ENCODE measurements at regions not wholly inside any gene's neighbourhood (a gene's known extent, or its start where the extent isn't known, plus 50 kb on each side); places are given as distances from the start of the nearest gene placed in this dataset.

DNA sequence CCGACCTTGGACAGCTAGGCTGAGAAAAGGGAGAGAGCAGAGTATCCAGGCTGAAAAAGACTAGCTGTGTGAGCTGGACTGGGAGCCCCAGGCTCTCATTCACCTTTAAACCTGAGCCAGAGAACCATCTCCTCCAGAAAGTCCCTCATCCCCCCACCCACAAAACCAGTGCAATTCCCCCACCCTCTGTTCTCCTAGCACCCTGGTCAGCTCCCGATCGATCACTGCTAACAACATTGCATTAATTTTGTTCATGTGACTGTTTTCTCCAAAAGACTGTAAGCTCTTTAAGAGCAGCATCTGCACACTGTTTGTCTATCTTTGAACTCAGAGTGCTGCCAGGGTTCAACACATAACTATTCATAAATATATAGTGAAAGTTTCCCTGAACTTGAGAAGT lies 67.1 kb upstream of the NFASC start:
- TF ChIP-seq, protein P1, sequence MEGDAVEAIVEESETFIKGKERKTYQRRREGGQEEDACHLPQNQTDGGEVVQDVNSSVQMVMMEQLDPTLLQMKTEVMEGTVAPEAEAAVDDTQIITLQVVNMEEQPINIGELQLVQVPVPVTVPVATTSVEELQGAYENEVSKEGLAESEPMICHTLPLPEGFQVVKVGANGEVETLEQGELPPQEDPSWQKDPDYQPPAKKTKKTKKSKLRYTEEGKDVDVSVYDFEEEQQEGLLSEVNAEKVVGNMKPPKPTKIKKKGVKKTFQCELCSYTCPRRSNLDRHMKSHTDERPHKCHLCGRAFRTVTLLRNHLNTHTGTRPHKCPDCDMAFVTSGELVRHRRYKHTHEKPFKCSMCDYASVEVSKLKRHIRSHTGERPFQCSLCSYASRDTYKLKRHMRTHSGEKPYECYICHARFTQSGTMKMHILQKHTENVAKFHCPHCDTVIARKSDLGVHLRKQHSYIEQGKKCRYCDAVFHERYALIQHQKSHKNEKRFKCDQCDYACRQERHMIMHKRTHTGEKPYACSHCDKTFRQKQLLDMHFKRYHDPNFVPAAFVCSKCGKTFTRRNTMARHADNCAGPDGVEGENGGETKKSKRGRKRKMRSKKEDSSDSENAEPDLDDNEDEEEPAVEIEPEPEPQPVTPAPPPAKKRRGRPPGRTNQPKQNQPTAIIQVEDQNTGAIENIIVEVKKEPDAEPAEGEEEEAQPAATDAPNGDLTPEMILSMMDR (IDR thresholded peaks at IDR 0.05; ENCODE audit: low read length): no peak
- no peak for TF ChIP-seq EZH2 (IDR thresholded peaks at IDR 0.05; ENCODE audit: borderline replicate concordance, low read length)
